Hepatocyte (in vitro differentiated cells): ENCODE measurements at regions not wholly inside any gene's neighbourhood (a gene's known extent, or its start where the extent isn't known, plus 50 kb on each side); places are given as distances from the start of the nearest gene placed in this dataset.

Source experiments
- EZH2 ChIP-seq: fragments of 200-600 bp; sonication (generic); IDR thresholded peaks from 2 replicates; pipeline ENCODE4 v1.6.1; 2016; ENCODE audit warnings: antibody characterized with exemption, mild to moderate bottlenecking, borderline replicate concordance
- EZH2phosphoT487 ChIP-seq: fragments of 200-600 bp; sonication (generic); IDR thresholded peaks from one replicate; pipeline ENCODE4 v1.6.1; 2018; ENCODE audit warnings: antibody characterized with exemption, mild to moderate bottlenecking, low read depth, moderate library complexity; ENCODE audit not compliant: unreplicated experiment, severe bottlenecking
- TF ChIP-seq, protein P1 (sequence below): fragments of 200-600 bp; sonication (generic); IDR thresholded peaks from 2 replicates; pipeline ENCODE4 v1.5.1; 2016; ENCODE audit warnings: antibody characterized with exemption, mild to moderate bottlenecking; ENCODE audit not compliant: poor library complexity

DNA sequence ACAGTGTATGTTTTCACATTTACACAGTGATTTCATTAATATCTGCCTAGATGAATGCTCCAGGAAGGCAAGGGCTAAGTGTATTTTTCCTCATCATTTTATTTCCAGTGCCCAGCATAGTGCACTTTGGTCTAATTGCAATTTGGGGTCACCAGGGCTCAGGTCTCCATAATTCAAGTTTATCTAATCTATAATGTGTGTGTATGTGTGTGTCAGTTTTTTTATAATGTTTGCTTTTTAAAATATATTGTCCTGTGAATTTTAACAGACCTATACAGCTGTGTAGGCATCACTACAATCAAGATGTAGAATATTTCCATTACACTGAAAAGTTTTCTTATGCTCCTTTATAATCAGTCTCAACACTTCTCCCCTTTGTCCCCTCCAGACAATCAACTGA, 620.4 kb downstream of the STK39 start:
- TF ChIP-seq EZH2phosphoT487 = no peak
- no peak for TF ChIP-seq EZH2
- TF ChIP-seq, protein P1, sequence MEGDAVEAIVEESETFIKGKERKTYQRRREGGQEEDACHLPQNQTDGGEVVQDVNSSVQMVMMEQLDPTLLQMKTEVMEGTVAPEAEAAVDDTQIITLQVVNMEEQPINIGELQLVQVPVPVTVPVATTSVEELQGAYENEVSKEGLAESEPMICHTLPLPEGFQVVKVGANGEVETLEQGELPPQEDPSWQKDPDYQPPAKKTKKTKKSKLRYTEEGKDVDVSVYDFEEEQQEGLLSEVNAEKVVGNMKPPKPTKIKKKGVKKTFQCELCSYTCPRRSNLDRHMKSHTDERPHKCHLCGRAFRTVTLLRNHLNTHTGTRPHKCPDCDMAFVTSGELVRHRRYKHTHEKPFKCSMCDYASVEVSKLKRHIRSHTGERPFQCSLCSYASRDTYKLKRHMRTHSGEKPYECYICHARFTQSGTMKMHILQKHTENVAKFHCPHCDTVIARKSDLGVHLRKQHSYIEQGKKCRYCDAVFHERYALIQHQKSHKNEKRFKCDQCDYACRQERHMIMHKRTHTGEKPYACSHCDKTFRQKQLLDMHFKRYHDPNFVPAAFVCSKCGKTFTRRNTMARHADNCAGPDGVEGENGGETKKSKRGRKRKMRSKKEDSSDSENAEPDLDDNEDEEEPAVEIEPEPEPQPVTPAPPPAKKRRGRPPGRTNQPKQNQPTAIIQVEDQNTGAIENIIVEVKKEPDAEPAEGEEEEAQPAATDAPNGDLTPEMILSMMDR = no peak
